ENCODE measurements at regions not wholly inside any gene's neighbourhood (a gene's known extent, or its start where the extent isn't known, plus 50 kb on each side); places are given as distances from the start of the nearest gene placed in this dataset.
"Not testable (repeated sequence)": the region's sequence is repeated elsewhere in the genome, so short reads cannot be mapped to it uniquely, and the experiment has no call there.

DNA sequence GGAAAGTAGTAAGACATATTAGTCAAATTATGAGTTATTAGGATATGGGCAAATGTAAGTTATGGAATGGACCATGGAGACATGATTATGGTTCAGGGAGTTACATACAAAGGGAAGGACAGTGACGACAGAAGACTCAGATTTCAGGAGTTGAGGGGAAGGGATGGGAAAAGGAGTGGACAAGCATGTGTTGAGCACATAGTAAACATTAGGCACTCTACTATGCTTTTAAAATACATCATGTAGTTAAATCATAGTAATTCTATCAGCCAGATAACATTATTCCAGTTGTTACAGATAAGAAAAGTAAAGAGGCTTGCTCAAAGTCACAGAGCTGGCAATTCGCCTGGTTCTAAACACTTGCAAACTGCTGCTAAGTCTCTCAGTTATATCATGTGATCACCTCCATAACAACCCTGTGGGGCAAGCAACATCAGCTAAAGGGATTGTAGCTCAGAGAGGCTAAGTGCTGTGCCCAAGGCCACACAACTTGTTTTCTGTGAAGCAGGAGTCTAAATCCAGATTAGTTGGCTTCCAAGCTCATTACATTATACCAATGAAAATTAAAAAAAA lies 115.2 kb upstream of the MDFIC start:
- DNase-seq (ENCODE audit: low read depth) = no peak

DNA sequence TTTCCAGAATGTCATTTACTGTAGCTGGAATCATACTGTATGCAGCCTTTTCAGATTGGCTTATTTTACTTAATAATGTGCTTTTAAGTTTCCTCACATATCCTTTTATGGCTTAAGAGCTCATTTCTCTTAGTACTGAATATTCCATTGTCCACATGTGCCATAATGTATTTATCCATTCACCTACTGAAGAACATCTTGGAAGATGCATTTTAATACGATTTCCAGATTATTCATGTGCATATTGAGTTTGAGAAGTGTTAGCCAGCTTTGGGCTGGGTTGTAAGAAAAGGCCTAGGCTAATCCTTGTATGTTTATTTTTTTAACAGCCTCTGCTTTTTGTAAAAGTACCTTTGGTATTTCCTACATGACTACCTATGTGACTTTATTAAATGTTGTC lies 109.3 kb upstream of the MDFIC start:
- no peak for DNase-seq (ENCODE audit: low read depth)

DNA sequence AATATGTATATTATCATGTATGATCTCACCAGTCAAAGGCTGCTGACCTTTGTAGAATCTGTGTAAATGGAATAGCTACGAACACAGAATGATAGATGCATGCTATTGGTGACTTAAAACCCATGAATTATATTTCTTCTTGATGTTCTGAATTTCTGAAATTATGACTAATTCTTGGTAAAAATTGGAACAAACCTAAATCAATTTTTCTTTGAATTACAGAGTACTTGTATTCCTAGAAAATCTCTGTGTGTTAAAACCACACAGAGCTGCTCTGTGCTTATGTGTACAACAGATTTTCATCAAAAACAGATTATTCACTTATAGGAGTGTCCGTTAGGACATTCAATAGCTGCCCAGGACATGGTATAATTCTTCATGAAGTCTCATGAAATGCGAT lies 108.3 kb upstream of the MDFIC start:
- no peak for DNase-seq (ENCODE audit: low read depth)

DNA sequence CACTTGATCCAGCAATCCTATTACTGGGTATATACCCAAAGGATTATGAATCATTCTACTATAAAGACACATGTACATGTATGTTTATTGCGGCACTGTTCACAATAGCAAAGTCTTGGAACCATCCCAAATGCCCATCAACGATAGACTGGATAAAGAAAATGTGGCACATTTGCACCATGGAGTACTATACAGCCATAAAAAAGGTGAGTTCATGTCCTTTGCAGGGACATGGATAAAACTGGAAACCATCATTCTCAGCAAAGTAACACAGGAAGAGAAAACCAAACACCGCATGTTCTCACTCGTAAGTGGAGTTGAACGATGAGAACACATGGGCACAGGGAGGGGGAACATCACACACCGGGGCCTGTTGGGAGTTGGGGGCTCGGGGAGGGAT lies 104.9 kb upstream of the MDFIC start:
- DNase-seq (ENCODE audit: low read depth) = not testable (repeated sequence)

DNA sequence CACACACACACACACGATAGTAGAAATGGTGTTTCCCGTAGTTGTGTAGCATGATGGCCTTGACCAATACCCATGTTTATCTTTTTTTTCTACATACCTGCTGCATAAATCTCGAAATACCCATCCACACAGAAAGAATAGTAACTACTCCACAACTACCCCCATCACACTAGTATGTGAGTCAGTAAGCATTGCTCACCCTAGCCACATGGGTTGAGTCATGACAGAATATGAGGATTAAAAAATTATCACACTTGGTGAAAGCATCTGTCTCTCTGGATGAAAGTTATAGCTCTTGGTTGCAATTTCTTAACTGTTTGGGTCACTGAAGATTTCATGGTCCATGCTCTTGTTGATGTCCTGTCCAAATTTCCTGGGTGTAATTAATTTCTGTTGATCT lies 103.4 kb upstream of the MDFIC start:
- DNase-seq (ENCODE audit: low read depth) = peak; percentile 52

DNA sequence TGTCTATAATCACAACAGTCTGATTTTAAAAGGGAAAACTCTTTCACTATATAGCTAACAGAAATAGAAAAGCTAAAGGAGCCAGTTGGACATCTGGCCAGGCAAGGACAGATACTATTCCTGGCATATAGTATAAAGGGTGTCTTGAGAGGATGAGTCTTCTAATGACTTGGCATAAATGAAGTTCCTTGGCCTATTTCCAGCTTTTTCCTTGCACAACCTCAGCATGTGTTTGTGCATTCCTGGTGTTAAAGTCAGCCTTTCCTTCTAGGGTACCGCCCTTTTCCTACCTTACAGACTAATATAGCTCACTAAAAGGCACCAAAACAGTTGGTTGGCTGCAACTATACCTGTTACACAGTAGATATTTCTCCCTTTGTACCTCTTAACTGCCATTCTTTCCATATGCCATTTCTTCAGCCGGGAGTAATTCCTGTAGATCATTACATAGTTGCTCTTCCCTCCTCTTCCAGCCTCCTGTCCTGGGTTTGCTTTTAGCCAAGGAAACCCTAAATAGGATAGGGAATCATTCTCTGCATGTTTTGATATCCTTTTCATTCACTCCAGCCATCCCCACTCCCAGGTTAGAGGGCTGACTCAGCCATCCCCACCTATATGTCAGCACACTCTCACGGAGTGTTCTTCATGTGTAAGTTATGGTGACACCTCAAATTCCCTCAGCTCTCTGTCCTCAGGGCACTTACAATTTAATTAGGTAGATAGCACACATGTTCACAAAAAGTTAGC lies 102.1 kb upstream of the MDFIC start:
- peak; percentile 97 for DNase-seq (ENCODE audit: low read depth)

DNA sequence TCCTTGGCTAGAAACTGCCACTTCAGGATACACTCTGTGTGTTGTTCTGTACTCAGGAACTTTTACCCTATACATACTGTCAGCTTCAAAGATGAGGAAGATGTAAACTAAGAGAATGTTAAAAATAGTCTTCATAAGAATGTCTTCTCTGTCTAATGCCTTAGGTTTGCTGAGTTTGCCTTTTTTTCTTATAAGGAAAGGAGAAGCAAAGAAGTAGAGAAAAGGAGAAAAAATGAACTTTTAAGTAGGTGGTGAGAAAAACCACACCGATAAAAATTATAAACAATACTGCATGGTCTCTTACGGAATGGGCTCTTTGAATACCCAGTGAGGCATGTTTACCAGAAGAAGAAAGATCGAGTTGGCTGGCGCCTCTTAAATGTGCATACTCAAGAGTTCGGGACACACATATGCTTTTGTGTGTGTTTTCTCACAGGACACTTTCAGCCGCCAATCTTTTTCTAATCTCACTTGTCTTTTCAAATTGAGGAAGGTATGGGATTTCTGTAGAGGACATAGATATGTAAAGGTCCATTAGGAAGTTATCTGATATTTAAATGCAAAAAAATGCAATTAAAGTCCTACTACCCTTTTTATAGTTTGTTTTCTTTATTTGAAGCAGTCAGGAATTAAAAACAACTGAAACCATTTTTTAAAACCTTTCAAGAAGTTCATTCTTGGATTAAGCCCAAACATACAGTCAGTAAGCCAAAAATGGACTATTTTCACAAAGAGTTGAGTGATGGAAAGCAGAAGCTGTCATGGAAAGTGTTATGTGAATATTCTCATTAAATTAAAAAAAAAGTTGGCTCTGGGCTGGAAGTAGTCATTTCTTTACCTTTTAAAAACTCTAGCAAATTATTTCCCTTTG lies 100.6 kb upstream of the MDFIC start:
- DNase-seq (ENCODE audit: low read depth) = peak; percentile 56

DNA sequence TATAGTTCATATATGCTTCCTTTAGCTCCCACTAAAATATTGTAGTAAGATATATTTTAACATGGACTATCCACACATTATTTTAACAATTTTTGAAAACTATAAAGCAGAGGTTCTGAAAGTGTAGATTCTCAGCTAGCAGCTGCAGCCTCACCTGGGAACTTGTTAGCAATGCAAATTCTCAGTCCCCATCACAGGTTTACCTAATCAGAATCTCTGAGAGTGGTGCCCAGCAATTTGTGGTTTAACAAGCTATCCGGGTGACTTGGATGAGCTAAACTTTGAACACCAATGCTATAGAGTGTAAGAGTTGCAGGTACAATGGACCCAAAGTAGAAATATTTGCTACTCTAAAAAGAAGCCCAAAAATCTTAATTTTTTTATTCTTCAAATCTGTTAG lies 99.8 kb upstream of the MDFIC start:
- DNase-seq (ENCODE audit: low read depth) = no peak

DNA sequence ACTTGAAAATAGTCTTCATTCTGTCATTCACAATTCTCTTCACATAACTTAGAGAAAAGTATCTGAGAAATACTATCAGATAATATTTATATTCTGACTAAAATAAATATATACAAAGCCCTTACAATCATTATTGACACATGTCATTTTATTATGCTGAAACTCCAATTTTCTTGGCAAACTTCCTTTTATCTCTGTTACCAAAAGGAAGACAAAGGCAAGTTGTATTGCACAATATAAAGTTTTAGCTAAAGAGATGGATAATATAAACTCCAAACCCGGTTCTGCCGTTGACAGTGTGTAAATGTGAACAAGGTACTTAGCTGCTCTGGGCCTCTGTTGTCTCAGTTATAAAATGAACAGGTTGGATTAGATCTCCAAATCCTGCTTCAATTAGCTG lies 99.0 kb upstream of the MDFIC start:
- DNase-seq (ENCODE audit: low read depth) = no peak

DNA sequence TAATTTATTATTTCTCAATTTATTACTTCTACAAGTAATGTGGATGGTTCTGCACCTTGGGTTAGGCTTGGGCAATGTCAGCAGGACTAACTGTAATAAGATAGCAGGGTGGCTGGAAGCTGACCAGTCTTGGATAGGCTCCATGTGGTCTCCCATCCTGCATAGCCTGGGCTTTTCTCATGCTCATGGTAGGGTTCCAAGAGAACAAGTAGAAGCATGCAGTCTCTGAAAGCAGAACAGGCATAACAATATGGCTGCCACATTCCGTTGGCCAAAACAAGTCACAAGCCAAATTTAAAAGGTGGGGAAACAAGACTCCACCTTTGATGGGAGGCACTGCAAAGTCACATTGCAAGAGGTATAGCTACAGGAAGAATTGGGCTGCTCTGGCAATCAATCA lies 98.6 kb upstream of the MDFIC start:
- DNase-seq (ENCODE audit: low read depth) = no peak

DNA sequence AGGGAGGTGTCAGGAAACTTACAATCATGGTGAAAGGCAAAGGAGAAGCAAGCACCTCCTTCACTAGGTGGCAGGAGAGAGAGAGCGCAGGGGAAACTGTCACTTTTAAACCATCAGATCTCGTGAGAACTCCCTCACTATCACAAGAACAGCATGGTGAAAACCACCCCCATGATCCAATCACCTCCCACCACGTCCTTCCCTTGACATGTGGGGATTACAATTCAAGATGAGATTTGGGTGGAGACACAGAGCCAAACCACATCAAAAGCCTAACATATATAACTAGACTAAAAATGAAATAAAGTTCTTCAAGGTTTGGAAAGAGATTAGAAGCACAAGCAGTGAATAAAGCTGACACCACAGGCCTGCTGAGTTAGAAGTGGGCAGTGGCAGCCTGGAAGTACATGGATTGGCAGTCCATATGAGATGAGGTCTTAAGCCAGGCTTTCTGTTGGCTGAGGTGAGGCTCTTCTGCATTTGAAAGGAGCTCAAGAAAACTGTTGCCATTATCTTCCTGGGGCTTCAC lies 96.4 kb upstream of the MDFIC start:
- no peak for DNase-seq (ENCODE audit: low read depth)

DNA sequence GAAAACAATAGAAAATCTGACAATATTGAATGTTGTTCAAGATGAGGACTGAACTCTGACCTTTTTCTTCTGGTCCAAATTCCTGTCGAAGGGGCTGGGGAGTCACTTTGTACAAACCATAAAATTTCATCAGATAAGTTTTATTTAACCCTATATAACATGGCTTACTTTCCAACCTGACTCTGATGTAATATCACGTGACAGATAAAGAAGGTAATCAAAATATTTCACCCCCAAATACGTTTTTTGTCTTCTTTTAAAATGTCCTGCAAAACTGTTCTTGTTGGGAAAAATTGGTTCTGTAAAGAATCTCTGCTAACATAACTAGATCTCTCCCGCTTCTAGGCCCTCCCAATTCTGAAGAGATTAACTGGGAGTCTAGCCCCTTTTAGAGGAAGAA lies 90.9 kb upstream of the MDFIC start:
- DNase-seq (ENCODE audit: low read depth) = no peak

DNA sequence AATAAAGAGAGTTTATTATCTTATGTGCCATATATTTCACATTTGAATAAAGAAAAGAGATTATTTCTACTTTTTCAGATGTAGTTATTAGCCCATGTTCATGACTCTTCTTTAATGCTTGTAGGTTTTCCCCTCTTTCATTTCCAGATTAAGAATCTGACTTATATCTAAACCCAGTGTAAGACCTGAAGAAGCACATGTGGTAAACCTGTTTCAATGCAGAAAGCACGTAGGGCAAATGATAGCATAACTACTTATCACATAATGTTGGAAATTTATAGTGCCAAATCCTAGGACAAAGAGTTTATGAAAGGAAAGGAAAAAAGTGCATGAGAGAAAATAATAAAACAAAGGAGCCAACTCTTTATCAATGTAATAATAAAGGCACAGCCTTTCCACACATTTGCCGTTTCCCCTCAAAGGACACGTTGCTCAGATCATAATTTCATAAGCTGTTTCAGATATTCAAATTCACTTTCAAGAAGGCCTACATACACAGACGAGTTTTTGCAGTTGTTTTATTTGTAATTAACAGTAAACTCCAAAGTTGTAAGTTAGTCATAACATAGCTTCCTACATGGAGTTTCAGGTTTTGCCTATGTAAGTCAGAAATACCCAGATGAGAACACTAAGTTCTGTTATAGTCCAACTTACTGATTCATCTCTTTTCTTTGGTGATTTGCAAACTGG lies 88.8 kb upstream of the MDFIC start:
- DNase-seq (ENCODE audit: low read depth) = no peak

DNA sequence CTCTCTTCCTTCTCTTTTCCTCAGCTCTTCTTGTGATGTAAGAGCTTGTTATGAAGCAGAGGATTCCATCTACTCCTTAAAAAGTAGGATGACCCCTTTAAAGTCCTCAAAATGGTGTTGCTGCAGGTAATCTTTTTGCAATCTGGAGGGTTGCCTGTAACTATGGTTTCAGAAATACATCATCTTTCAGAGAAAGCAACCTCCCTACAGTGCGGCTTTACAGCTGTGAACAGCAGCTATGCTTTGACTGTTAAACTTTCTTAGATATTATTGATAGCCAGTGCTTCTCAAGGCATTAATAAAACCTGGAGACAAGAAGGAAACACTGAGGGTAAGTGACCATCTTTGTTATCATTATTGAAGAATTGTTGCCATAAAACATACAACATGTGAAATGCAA lies 86.6 kb upstream of the MDFIC start:
- no peak for DNase-seq (ENCODE audit: low read depth)

DNA sequence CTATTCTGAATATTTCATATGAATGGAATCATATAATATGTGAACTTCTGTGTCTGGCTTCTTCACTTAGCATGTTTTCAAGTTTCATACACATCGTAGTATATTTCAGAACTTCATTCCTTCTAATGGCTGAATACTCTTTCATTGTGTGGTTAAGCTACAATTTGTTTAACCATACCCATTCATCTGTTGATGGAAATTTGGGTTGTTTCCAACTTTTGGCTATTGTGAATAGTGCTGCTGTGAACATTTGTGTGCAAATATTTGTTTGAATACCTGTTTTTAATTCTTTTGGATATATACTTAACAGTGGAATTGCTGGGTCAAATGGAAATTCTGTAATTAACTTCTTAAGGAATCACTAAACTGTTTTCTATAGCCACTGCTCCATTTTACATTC lies 86.0 kb upstream of the MDFIC start:
- no peak for DNase-seq (ENCODE audit: low read depth)

DNA sequence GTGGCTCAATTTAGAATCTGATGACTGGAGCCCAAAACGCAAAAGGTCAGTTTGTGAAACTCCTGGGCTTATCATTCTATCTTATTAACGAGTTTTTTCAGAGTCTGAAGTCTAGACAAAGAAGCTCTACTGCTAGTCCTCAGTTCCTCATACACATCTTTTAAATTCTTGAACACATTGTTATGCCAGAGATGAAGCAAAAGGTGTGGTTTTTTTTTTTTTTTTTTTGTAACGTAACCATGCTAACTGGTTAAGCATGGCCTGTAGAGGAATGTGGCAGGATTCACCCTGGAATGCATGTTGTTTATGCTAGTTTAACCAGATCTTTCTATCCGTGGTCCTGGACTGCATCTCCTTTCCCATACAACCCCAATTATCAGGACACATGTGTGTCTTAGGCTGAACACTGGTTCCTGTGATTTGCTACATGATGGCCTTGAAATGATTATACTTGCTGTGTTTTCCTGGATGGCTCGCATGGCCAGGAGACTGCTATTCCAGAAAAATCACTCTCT lies 79.3 kb upstream of the MDFIC start:
- DNase-seq (ENCODE audit: low read depth) = no peak

DNA sequence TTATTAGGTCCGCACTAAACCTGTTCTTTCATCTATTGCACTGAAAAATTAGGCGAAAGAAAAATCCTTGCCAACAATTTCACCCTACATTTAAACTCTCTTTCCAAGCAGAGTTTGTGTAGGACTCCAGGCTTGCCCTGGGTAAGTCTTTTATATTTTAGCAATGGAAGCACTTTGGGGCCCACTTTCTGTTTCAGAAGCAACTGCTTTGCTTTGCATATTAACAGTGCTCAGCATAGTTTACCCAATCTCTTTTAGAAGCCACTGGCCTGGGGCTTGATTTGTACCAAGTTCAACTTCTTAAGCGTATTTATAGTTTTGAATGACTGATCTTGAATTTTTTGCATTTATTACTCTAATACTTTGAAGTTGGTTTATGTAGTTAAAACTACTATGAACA lies 78.8 kb upstream of the MDFIC start:
- no peak for DNase-seq (ENCODE audit: low read depth)

DNA sequence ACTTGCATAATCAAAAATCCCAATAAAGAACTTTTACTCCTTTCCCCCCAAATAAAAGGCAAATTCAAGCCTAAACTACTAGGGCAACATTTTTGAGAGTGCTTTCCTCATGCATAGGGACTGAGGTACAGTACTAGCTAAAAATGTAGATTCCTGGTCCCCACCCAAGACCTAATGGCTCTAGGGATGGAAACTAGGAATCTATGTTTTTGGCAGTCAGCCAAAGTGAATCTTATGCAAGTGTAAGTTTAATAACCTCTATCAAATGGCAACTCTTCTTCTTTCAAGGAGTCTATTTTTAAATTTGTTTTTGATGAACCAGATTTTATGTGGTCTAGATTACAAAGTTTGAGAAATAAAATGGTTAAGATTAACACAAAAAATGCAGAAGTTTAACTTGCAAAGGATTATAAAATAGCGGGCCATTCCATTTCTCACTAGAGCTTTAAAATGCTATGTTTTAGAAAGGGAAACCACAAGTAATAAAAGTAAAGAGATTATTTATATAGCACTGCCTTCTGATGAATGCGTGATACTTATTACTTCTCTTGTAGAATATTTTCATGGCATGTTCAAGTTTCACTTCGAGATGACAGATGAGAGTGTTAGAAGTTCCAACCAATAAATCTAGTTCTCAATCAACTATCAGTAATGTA lies 70.4 kb upstream of the MDFIC start:
- no peak for DNase-seq (ENCODE audit: low read depth)

DNA sequence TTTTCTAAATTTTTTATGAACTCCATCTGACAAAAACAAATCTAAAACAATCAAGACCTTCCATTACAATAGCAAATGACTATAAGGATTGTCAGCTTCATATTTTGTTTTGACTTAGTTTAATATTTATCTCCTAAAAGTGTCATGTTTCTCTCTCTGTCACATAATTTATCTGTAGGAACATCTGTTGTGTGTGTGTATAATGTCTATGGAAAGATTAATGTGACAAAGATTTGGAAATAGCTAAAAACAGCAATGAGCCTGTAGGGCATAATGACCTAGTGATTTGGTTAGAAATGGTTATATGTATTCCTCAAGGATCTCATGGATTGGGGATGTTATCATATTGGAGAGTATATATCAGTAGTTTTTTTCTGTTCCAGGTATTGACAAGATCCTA lies 69.6 kb upstream of the MDFIC start:
- DNase-seq (ENCODE audit: low read depth) = no peak

DNA sequence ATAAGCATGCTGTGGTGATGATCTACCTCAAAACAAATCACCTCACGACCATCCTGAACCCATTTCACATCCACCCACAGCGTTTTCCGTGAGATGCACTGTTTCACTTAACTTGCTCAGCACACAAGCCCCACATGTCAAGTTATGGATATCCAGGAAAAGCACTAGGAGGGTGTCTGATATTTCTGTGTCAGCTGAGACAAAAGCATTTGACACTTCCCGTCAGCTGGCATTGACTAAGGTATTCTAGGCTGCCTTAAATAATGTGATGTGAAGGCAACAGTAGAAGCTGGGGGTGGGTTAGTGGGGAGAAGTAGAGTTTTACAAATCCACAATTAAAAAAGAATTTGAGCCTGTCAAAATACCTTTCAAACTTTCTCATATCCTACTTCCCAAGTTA lies 68.7 kb upstream of the MDFIC start:
- DNase-seq (ENCODE audit: low read depth) = no peak

DNA sequence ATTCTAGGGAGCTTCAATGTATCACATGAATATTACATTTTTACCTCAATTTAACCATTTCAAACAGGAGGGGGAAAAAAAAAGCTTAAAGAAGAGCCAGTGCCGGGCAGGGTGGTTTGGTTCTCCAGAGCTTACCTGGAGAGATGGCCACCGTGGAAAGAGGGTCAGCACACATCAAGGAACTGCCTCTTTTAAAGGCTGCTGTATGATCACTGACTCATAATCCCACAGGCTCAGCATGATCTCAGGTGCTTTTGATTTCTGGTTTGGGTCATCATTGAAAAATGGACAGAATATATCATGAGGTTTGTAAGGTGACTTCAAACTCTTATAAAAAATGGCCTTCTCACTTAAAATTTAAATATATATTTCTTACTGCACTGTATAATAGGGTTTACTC lies 67.5 kb upstream of the MDFIC start:
- no peak for DNase-seq (ENCODE audit: low read depth)

DNA sequence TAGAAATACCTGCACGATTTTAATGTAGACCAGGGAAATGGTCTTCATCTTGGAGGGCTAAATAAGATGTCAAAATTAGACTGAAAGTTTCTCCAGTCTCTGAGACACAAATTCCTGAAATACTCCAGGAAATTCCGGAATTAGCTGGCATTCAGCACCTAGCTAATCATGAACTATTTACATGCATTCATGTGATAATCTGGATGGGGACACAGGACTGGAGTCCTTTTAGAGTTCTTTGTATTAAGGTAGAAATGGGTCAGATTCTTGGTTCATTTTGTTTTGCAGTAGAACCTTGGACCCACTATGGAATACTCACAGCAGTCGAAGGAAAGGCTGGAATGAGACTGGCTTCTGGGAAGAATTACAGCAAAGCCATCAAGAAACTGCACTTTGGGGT lies 65.3 kb upstream of the MDFIC start:
- DNase-seq (ENCODE audit: low read depth) = no peak

Measured in GM04504 (cell line).